ENCODE measurements at regions not wholly inside any gene's neighbourhood (a gene's known extent, or its start where the extent isn't known, plus 50 kb on each side); places are given as distances from the start of the nearest gene placed in this dataset.

DNA sequence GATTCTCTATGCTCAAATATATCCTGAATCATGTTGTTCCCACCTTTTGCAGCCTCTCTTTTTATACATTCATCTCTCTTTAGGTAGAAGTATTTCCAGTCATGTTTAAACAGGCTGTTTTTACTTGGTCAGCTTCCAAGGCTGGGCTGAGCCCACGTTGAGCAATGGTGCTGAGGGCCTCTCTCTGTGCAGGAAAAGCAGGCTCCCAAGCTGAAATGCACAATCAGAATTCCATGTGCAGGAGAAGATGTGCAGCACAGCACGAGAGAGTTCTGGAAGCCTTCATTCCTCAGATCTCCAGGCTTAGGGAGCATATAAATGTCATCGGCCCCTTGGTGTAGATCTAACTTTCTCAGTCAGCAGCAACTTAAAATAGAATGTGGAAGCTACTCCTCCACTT lies 588.5 kb downstream of the TNS3 start:
- Histone ChIP-seq H3K9me3 (ENCODE audit: control insufficient read depth in 4 of 4, low read length in 3 of 4) (no peaks in the 10 kb centered on the region), H3K4me1 (ENCODE audit: control insufficient read depth in 4 of 4, insufficient read depth in 4 of 4, low read length in 3 of 4) (no peaks in the 10 kb centered on the region), H3K4me3 (ENCODE audit: low read depth in 1 of 3, low read length in 3 of 3) (no peak overlapping the region), H3K9ac (ENCODE audit: low read depth in 1 of 2, low read length in 2 of 2) (no peak overlapping the region), H3K27me3 (ENCODE audit: control insufficient read depth in 4 of 4, insufficient read depth in 4 of 4, low read length in 3 of 4) (peaks cover 0 to 3% (median 0%) of the 10 kb centered on the region in 4 donors), H3K36me3 (ENCODE audit: control insufficient read depth in 4 of 4, insufficient read depth in 3 of 4, low read depth in 1 of 4, low read length in 3 of 4) (no peaks in the 10 kb centered on the region), H3K27ac (ENCODE audit: low read depth in 1 of 2, low read length in 2 of 2) (no peak overlapping the region)
- no peak for DNase-seq (ENCODE audit: low spot score)
- peak; percentile 24 to 29 for TF ChIP-seq RXRA (IDR thresholded peaks at IDR 0.05)
- TF ChIP-seq HNF4G (IDR thresholded peaks at IDR 0.05): no peak
- WGBS: 60% methylated on average over 3 of the region's 3 CpGs

- TF ChIP-seq SP1 (IDR thresholded peaks at IDR 0.05): no peak
- TF ChIP-seq YY1 (IDR thresholded peaks at IDR 0.05): no peak
- no peak for TF ChIP-seq RAD21 (IDR thresholded peaks at IDR 0.05)
- no peak for TF ChIP-seq EGR1 (IDR thresholded peaks at IDR 0.05; ENCODE audit: low read depth in 2 of 2)
- TF ChIP-seq FOXA2 (IDR thresholded peaks at IDR 0.05): no peak
- no peak for TF ChIP-seq JUND (IDR thresholded peaks at IDR 0.05)
- no peak for TF ChIP-seq HNF4G (IDR thresholded peaks at IDR 0.05)
- Histone ChIP-seq H3K27me3 (ENCODE audit: control insufficient read depth in 4 of 4, insufficient read depth in 4 of 4, low read length in 3 of 4) (peaks cover 0 to 3% (median 0%) of the 10 kb centered on the region in 4 donors), H3K4me3 (ENCODE audit: low read depth in 1 of 3, low read length in 3 of 3) (no peak overlapping the region), H3K36me3 (ENCODE audit: control insufficient read depth in 4 of 4, insufficient read depth in 3 of 4, low read depth in 1 of 4, low read length in 3 of 4) (no peaks in the 10 kb centered on the region), H3K9ac (ENCODE audit: low read depth in 1 of 2, low read length in 2 of 2) (no peak overlapping the region), H3K4me1 (ENCODE audit: control insufficient read depth in 4 of 4, insufficient read depth in 4 of 4, low read length in 3 of 4) (no peaks in the 10 kb centered on the region), H3K27ac (ENCODE audit: low read depth in 1 of 2, low read length in 2 of 2) (no peak overlapping the region), H3K9me3 (ENCODE audit: control insufficient read depth in 4 of 4, low read length in 3 of 4) (no peaks in the 10 kb centered on the region)
- no peak for DNase-seq (ENCODE audit: low spot score)
Observed at GRCh38 chr7:46990761-46991160, 591.1 kb downstream of the TNS3 start.

- Histone ChIP-seq H3K27me3 (ENCODE audit: control insufficient read depth in 4 of 4, insufficient read depth in 4 of 4, low read length in 3 of 4) (peaks cover 0 to 3% (median 0%) of the 10 kb centered on the region in 4 donors), H3K27ac (ENCODE audit: low read depth in 1 of 2, low read length in 2 of 2) (no peak overlapping the region), H3K4me1 (ENCODE audit: control insufficient read depth in 4 of 4, insufficient read depth in 4 of 4, low read length in 3 of 4) (no peaks in the 10 kb centered on the region), H3K4me3 (ENCODE audit: low read depth in 1 of 3, low read length in 3 of 3) (no peak overlapping the region), H3K36me3 (ENCODE audit: control insufficient read depth in 4 of 4, insufficient read depth in 3 of 4, low read depth in 1 of 4, low read length in 3 of 4) (no peaks in the 10 kb centered on the region), H3K9me3 (ENCODE audit: control insufficient read depth in 4 of 4, low read length in 3 of 4) (no peaks in the 10 kb centered on the region), H3K9ac (ENCODE audit: low read depth in 1 of 2, low read length in 2 of 2) (no peak overlapping the region)
- TF ChIP-seq HNF4A (conservative IDR thresholded peaks at IDR 0.05) (no peak), FOXA1 (IDR thresholded peaks at IDR 0.05) (no peak), YY1 (IDR thresholded peaks at IDR 0.05) (no peak), HNF4G (IDR thresholded peaks at IDR 0.05) (no peak), FOXA2 (IDR thresholded peaks at IDR 0.05) (no peak), ATF3 (IDR thresholded peaks at IDR 0.05) (no peak), GABPA (IDR thresholded peaks at IDR 0.05 in 1 of 2, conservative IDR thresholded peaks at IDR 0.05 in 1 of 2) (no peak)
- TF ChIP-seq, protein P1, sequence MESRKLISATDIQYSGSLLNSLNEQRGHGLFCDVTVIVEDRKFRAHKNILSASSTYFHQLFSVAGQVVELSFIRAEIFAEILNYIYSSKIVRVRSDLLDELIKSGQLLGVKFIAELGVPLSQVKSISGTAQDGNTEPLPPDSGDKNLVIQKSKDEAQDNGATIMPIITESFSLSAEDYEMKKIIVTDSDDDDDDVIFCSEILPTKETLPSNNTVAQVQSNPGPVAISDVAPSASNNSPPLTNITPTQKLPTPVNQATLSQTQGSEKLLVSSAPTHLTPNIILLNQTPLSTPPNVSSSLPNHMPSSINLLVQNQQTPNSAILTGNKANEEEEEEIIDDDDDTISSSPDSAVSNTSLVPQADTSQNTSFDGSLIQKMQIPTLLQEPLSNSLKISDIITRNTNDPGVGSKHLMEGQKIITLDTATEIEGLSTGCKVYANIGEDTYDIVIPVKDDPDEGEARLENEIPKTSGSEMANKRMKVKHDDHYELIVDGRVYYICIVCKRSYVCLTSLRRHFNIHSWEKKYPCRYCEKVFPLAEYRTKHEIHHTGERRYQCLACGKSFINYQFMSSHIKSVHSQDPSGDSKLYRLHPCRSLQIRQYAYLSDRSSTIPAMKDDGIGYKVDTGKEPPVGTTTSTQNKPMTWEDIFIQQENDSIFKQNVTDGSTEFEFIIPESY (IDR thresholded peaks at IDR 0.05): no peak
- DNase-seq (ENCODE audit: low spot score): no peak
Observed at GRCh38 chr7:46989247-46989646, 592.7 kb downstream of the TNS3 start.

DNA sequence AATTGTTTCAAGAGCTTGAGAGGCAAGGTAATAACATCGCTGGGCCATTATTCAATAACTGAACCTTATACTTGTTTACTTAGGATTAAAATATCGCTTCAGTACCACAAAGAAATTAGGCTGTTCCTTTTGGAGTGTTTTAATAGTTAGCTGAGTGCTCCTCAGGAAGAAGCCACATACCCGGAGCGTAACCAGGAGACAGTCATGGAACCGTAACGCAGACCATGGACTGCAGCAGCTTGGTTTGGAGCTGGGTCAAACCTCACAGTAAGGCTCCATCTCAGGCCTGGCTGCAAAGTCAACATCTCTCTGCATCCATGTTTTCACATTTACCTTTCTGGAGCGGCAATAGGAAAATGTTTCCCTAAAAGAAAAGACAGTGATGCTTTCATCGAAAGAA lies 599.0 kb downstream of the TNS3 start:
- H3K4me1 ChIP-seq (ENCODE audit: control insufficient read depth in 4 of 4, insufficient read depth in 4 of 4, low read length in 3 of 4): no peaks in the 10 kb centered on the region
- no peak for DNase-seq (ENCODE audit: low spot score)

More for the DNA sequence above, 599.0 kb downstream of the TNS3 start:
- WGBS: 95% methylated on average over 8 of the region's 8 CpGs
- Histone ChIP-seq H3K4me3 (ENCODE audit: low read depth in 1 of 3, low read length in 3 of 3) (no peak overlapping the region), H3K27me3 (ENCODE audit: control insufficient read depth in 4 of 4, insufficient read depth in 4 of 4, low read length in 3 of 4) (no peaks in the 10 kb centered on the region), H3K36me3 (ENCODE audit: control insufficient read depth in 4 of 4, insufficient read depth in 3 of 4, low read depth in 1 of 4, low read length in 3 of 4) (no peaks in the 10 kb centered on the region), H3K9me3 (ENCODE audit: control insufficient read depth in 4 of 4, low read length in 3 of 4) (no peaks in the 10 kb centered on the region), H3K9ac (ENCODE audit: low read depth in 1 of 2, low read length in 2 of 2) (no peak overlapping the region), H3K27ac (ENCODE audit: low read depth in 1 of 2, low read length in 2 of 2) (no peak overlapping the region)
- TF ChIP-seq YY1 (IDR thresholded peaks at IDR 0.05) (no peak), JUND (IDR thresholded peaks at IDR 0.05) (no peak), EGR1 (IDR thresholded peaks at IDR 0.05; ENCODE audit: low read depth in 2 of 2) (no peak), ATF3 (IDR thresholded peaks at IDR 0.05) (no peak), GABPA (IDR thresholded peaks at IDR 0.05 in 1 of 2, conservative IDR thresholded peaks at IDR 0.05 in 1 of 2) (no peak), FOXA1 (IDR thresholded peaks at IDR 0.05) (no peak)
- TF ChIP-seq, protein P2, sequence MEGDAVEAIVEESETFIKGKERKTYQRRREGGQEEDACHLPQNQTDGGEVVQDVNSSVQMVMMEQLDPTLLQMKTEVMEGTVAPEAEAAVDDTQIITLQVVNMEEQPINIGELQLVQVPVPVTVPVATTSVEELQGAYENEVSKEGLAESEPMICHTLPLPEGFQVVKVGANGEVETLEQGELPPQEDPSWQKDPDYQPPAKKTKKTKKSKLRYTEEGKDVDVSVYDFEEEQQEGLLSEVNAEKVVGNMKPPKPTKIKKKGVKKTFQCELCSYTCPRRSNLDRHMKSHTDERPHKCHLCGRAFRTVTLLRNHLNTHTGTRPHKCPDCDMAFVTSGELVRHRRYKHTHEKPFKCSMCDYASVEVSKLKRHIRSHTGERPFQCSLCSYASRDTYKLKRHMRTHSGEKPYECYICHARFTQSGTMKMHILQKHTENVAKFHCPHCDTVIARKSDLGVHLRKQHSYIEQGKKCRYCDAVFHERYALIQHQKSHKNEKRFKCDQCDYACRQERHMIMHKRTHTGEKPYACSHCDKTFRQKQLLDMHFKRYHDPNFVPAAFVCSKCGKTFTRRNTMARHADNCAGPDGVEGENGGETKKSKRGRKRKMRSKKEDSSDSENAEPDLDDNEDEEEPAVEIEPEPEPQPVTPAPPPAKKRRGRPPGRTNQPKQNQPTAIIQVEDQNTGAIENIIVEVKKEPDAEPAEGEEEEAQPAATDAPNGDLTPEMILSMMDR (IDR thresholded peaks at IDR 0.05; ENCODE audit: low read depth, low read length, missing input control): no peak

All from liver (tissue), 8 donors.